KMS-11 (cell line): ENCODE measurements at regions not wholly inside any gene's neighbourhood (a gene's known extent, or its start where the extent isn't known, plus 50 kb on each side); places are given as distances from the start of the nearest gene placed in this dataset.

Source experiments
- H2AFZ ChIP-seq: fragments of 200-600 bp; sonication (generic); 2 replicates; pipeline ENCODE4 v1.6.1; 2016; ENCODE audit warnings: antibody characterized with exemption, mixed run types, low read depth
- H3K27ac ChIP-seq: fragments of 200-600 bp; sonication (generic); 2 replicates; pipeline ENCODE4 v1.6.1; 2016; ENCODE audit warnings: mild to moderate bottlenecking, mixed run types
- H3K27me3 ChIP-seq: fragments of 200-600 bp; sonication (generic); 2 replicates; pipeline ENCODE4 v1.6.1; 2017; ENCODE audit warnings: mild to moderate bottlenecking, low read depth, mixed run types, moderate library complexity; ENCODE audit not compliant: insufficient read depth
- H3K36me3 ChIP-seq: fragments of 200-600 bp; sonication (generic); 2 replicates; pipeline ENCODE4 v1.6.1; 2017; ENCODE audit warnings: mild to moderate bottlenecking, mixed run types; ENCODE audit not compliant: insufficient read depth
- H3K4me1 ChIP-seq: fragments of 200-600 bp; sonication (generic); 2 replicates; pipeline ENCODE4 v1.6.1; 2016; ENCODE audit warnings: mild to moderate bottlenecking, low read depth, mixed run types; ENCODE audit not compliant: poor library complexity, severe bottlenecking
- H3K4me2 ChIP-seq: fragments of 200-600 bp; sonication (generic); 2 replicates; pipeline ENCODE4 v1.7.0; 2016; ENCODE audit warnings: mild to moderate bottlenecking, mixed run types
- H3K4me3 ChIP-seq: fragments of 200-600 bp; sonication (generic); IDR thresholded peaks from 2 replicates; pipeline ENCODE4 v1.6.1; 2017; ENCODE audit warnings: low read depth, low read length, mixed read lengths; ENCODE audit not compliant: insufficient read depth
- H3K79me2 ChIP-seq: fragments of 200-600 bp; sonication (generic); 2 replicates; pipeline ENCODE4 v1.6.1; 2016; ENCODE audit warnings: low read depth, mixed run types; ENCODE audit not compliant: insufficient read depth
- H3K9ac ChIP-seq: fragments of 200-600 bp; sonication (generic); 2 replicates; pipeline ENCODE4 v1.6.1; 2016; ENCODE audit warnings: mild to moderate bottlenecking, mixed run types
- H4K20me1 ChIP-seq: fragments of 200-600 bp; sonication (generic); 2 replicates; pipeline ENCODE4 v1.6.1; 2016; ENCODE audit warnings: mild to moderate bottlenecking, mixed run types; ENCODE audit not compliant: insufficient read depth
- TF ChIP-seq, protein P1 (sequence below): fragments of 200-600 bp; sonication (generic); conservative IDR thresholded peaks from 2 replicates; pipeline ENCODE4 v1.6.1; 2017; ENCODE audit warnings: low read depth, mild to moderate bottlenecking, antibody characterized with exemption, low read length, moderate library complexity, mixed read lengths

DNA sequence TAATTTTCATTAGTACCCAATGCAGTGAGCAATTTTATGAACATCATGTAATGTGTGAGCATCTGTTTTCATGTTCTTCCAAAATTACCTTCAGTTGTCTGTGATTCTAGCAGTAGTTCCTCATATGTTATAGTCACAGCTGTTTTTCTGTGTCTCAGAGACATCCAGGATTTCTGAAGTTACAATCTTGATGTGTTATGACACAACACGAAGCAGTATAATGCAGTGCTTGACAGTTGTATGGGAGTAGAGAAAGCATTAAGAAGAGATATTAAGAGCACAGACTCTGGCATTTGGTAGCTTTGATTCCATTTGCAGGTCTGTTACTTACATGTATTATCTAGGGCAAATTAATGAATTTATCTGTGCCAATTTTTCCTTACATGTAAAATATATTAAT, 414.7 kb upstream of the PCDH15 start:
- H3K4me3 ChIP-seq: no peak overlapping the region
- TF ChIP-seq, protein P1, sequence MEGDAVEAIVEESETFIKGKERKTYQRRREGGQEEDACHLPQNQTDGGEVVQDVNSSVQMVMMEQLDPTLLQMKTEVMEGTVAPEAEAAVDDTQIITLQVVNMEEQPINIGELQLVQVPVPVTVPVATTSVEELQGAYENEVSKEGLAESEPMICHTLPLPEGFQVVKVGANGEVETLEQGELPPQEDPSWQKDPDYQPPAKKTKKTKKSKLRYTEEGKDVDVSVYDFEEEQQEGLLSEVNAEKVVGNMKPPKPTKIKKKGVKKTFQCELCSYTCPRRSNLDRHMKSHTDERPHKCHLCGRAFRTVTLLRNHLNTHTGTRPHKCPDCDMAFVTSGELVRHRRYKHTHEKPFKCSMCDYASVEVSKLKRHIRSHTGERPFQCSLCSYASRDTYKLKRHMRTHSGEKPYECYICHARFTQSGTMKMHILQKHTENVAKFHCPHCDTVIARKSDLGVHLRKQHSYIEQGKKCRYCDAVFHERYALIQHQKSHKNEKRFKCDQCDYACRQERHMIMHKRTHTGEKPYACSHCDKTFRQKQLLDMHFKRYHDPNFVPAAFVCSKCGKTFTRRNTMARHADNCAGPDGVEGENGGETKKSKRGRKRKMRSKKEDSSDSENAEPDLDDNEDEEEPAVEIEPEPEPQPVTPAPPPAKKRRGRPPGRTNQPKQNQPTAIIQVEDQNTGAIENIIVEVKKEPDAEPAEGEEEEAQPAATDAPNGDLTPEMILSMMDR: no peak
- no peaks in the 10 kb centered on the region for H4K20me1 ChIP-seq
- H3K27me3 ChIP-seq: no peaks in the 10 kb centered on the region
- no peak overlapping the region for H3K9ac ChIP-seq
- no peak overlapping the region for H3K27ac ChIP-seq
- H3K4me2 ChIP-seq: no peak overlapping the region
- H3K36me3 ChIP-seq: no peaks in the 10 kb centered on the region
- H3K4me1 ChIP-seq: no peaks in the 10 kb centered on the region
- H2AFZ ChIP-seq: no peak overlapping the region
- no peaks in the 10 kb centered on the region for H3K79me2 ChIP-seq

DNA sequence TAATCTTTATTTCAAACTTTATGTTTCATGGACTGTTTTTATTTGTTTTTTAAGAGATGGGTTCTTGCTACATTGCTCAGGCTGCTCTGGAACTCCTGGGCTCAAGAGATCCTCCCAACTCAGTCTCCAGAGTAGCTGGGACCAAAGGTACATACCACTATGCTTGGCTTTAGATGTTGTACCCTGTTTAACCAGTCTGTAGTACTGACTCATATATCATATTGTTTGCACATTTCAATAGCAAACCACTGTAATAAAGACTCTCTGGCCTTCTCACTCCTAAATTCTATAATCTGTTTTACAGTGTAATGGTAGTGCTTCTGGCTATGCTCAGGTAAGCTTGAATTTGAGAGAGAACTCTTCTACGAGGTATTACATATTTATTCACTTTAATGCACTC, 413.6 kb upstream of the PCDH15 start:
- Histone ChIP-seq H3K27me3 (no peaks in the 10 kb centered on the region), H3K4me2 (no peak overlapping the region), H3K4me1 (no peaks in the 10 kb centered on the region), H2AFZ (no peak overlapping the region), H4K20me1 (no peaks in the 10 kb centered on the region), H3K27ac (no peak overlapping the region), H3K4me3 (no peak overlapping the region), H3K9ac (no peak overlapping the region), H3K79me2 (no peaks in the 10 kb centered on the region), H3K36me3 (no peaks in the 10 kb centered on the region)
- TF ChIP-seq, protein P1: no peak

DNA sequence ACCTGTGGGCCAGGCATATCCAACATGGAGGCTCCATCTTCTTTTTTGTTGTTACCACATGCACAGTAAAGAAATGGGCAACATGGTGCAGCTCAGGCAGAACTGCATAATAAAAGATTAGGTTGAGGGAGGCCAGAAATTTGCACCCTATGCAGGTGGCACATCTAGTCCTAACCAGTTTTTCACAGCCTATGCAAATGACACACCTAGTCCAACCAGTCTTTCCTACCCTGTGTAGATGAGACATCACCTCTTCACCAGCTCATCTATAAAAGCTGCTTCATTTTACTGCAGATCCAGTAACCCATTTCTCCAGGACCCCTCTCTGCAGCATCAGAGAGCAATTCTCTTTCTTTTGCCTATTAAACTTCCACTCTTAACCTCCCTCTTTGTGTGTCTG, 411.0 kb upstream of the PCDH15 start:
- peaks cover under 1% of the 10 kb centered on the region for H3K4me1 ChIP-seq
- no peak overlapping the region for H3K27ac ChIP-seq
- no peaks in the 10 kb centered on the region for H3K79me2 ChIP-seq
- TF ChIP-seq, protein P1: no peak
- H2AFZ ChIP-seq: no peak overlapping the region
- H4K20me1 ChIP-seq: no peaks in the 10 kb centered on the region
- no peaks in the 10 kb centered on the region for H3K27me3 ChIP-seq
- H3K4me3 ChIP-seq: no peak overlapping the region
- H3K9ac ChIP-seq: no peak overlapping the region
- no peaks in the 10 kb centered on the region for H3K36me3 ChIP-seq
- no peak overlapping the region for H3K4me2 ChIP-seq

DNA sequence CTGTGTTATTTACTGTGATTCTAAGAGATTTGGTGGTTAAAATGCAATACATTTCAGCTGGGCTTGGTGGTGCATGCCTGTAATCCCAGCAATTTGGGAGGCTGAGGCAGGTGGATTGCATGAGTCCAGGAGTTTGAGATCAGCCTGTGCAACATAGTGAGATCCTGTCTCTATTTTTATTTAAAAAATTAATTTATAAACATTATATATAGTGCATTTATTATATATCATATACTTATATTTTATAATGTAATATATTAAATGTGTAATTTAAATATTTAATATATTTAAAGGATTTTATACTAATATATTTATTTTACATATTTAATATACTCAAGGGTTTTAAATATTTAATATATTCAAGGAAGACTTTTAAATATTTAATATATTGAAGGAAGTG, 402.8 kb upstream of the PCDH15 start:
- H3K4me2 ChIP-seq: no peak overlapping the region

More for the DNA sequence above, 402.8 kb upstream of the PCDH15 start:
- Histone ChIP-seq H3K79me2 (no peaks in the 10 kb centered on the region), H3K9ac (no peak overlapping the region), H3K27ac (no peak overlapping the region), H3K36me3 (no peaks in the 10 kb centered on the region), H3K4me3 (no peak overlapping the region), H2AFZ (no peak overlapping the region), H3K4me1 (peaks cover 21% of the 10 kb centered on the region), H3K27me3 (no peaks in the 10 kb centered on the region), H4K20me1 (no peaks in the 10 kb centered on the region)
- TF ChIP-seq, protein P1: no peak
